CD4-positive, alpha-beta T cell treated with Interferon alpha-2 for 1 hour (primary cell): ENCODE measurements at regions not wholly inside any gene's neighbourhood (a gene's known extent, or its start where the extent isn't known, plus 50 kb on each side); places are given as distances from the start of the nearest gene placed in this dataset.

ENCODE experiments used
- DNase-seq, 2 donors: peaks; one replicate each; pipeline ENCODE4 v3.0.0-alpha.2; 2020 to 2022

- no peak for DNase-seq
Observed at GRCh38 chr14:85233756-85234155, 296.2 kb upstream of the FLRT2 start.

GRCh38 chr14:85234156-85235025 lies 295.6 kb upstream of the FLRT2 start:
- DNase-seq: no peak

- DNase-seq: no peak
Observed at GRCh38 chr14:85235868-85236267, 294.1 kb upstream of the FLRT2 start.

GRCh38 chr14:85236296-85236695 lies 293.6 kb upstream of the FLRT2 start:
- DNase-seq: no peak

- no peak for DNase-seq
Observed at GRCh38 chr14:85239791-85240190, 290.2 kb upstream of the FLRT2 start.

GRCh38 chr14:85241022-85241855 lies 288.7 kb upstream of the FLRT2 start:
- DNase-seq: no peak

- no peak for DNase-seq
Observed at GRCh38 chr14:85242666-85243065, 287.3 kb upstream of the FLRT2 start.

- no peak for DNase-seq
Observed at GRCh38 chr14:85243321-85243720, 286.6 kb upstream of the FLRT2 start.

- no peak for DNase-seq
Observed at GRCh38 chr14:85247071-85247470, 282.9 kb upstream of the FLRT2 start.

- DNase-seq: no peak
Observed at GRCh38 chr14:85248881-85249635, 280.9 kb upstream of the FLRT2 start.

GRCh38 chr14:85250414-85251189 lies 279.3 kb upstream of the FLRT2 start:
- DNase-seq: no peak

GRCh38 chr14:85252011-85252410 lies 277.9 kb upstream of the FLRT2 start:
- DNase-seq: no peak

- no peak for DNase-seq
Observed at GRCh38 chr14:85254711-85255110, 275.2 kb upstream of the FLRT2 start.

GRCh38 chr14:85257287-85257686 lies 272.7 kb upstream of the FLRT2 start:
- no peak for DNase-seq

- DNase-seq: no peak
Observed at GRCh38 chr14:85263916-85264675, 265.8 kb upstream of the FLRT2 start.

GRCh38 chr14:85273099-85273677 lies 256.8 kb upstream of the FLRT2 start:
- no peak for DNase-seq

GRCh38 chr14:85273952-85274351 lies 256.0 kb upstream of the FLRT2 start:
- DNase-seq: no peak

GRCh38 chr14:85276161-85276978 lies 253.6 kb upstream of the FLRT2 start:
- DNase-seq: no peak

GRCh38 chr14:85276979-85277228 lies 253.0 kb upstream of the FLRT2 start:
- no peak for DNase-seq

GRCh38 chr14:85279407-85279806 lies 250.5 kb upstream of the FLRT2 start:
- no peak for DNase-seq

- DNase-seq: no peak
Observed at GRCh38 chr14:85280074-85280473, 249.9 kb upstream of the FLRT2 start.
